Spinal cord (tissue), 9 donors: ENCODE measurements at regions not wholly inside any gene's neighbourhood (a gene's known extent, or its start where the extent isn't known, plus 50 kb on each side); places are given as distances from the start of the nearest gene placed in this dataset.
"Not testable (repeated sequence)": the region's sequence is repeated elsewhere in the genome, so short reads cannot be mapped to it uniquely, and the experiment has no call there.

Experiments
- DNase-seq, 6 donors: peaks; one replicate each; pipeline versions ENCODE4 v3.0.0 to v3.0.0-alpha.2; 2013 to 2015; ENCODE audit warnings: low spot score in 6 of 6, low read depth in 4 of 6
- H3K27ac ChIP-seq: one replicate; pipeline ENCODE4 v1.5.1; 2013; ENCODE audit warnings: low read depth, low read length, control low read depth
- H3K27me3 ChIP-seq: one replicate; pipeline ENCODE4 v1.6.1; 2013; ENCODE audit warnings: low read length; ENCODE audit not compliant: control insufficient read depth, insufficient read depth
- H3K36me3 ChIP-seq: one replicate; pipeline ENCODE4 v1.6.1; 2013; ENCODE audit warnings: low read length; ENCODE audit not compliant: control insufficient read depth, insufficient read depth
- H3K4me1 ChIP-seq: one replicate; pipeline ENCODE4 v1.6.1; 2013; ENCODE audit warnings: low read length; ENCODE audit not compliant: control insufficient read depth, insufficient read depth
- H3K4me3 ChIP-seq: one replicate; pipeline ENCODE4 v1.5.1; 2013; ENCODE audit warnings: low read depth, low read length, control low read depth
- H3K9me3 ChIP-seq: one replicate; pipeline ENCODE4 v1.6.1; 2013; ENCODE audit warnings: low read length; ENCODE audit not compliant: control insufficient read depth, insufficient read depth
- WGBS: methylation state at CpG from one replicate; pipeline ENCODE4 v1.1.5; 2013; ENCODE audit warnings: missing lambda C conversion rate; ENCODE audit not compliant: insufficient coverage; 5-methylcytosine and 5-hydroxymethylcytosine counted together
- donor health status: healthy.

- Histone ChIP-seq H3K27me3 (no peaks in the 10 kb centered on the region), H3K9me3 (no peaks in the 10 kb centered on the region), H3K36me3 (no peaks in the 10 kb centered on the region), H3K4me3 (no peak overlapping the region), H3K4me1 (no peaks in the 10 kb centered on the region), H3K27ac (no peak overlapping the region)
- WGBS = 60% methylated on average over 1 of the region's 1 CpG
- no peak for DNase-seq
Observed at GRCh38 chr4:117740736-117741135, 293.6 kb upstream of the NDST3 start.

- H3K27ac ChIP-seq, H3K36me3 ChIP-seq, DNase-seq, H3K4me1 ChIP-seq, H3K4me3 ChIP-seq, H3K9me3 ChIP-seq, H3K27me3 ChIP-seq: not testable (repeated sequence)
- no CpG with 5 or more reads among the region's 1 CpG for WGBS
Observed at GRCh38 chr4:117745379-117745778, 288.9 kb upstream of the NDST3 start.

GRCh38 chr4:117755438-117755837 lies 278.8 kb upstream of the NDST3 start:
- H3K4me3 ChIP-seq = no peak overlapping the region
- no peak overlapping the region for H3K27ac ChIP-seq
- no peaks in the 10 kb centered on the region for H3K9me3 ChIP-seq
- WGBS = 67% methylated on average over 1 of the region's 1 CpG
- H3K36me3 ChIP-seq = no peaks in the 10 kb centered on the region
- H3K27me3 ChIP-seq = no peaks in the 10 kb centered on the region
- no peaks in the 10 kb centered on the region for H3K4me1 ChIP-seq
- DNase-seq = no peak

- Histone ChIP-seq H3K27ac (no peak overlapping the region), H3K4me1 (peaks cover 4% of the 10 kb centered on the region), H3K9me3 (no peaks in the 10 kb centered on the region), H3K36me3 (no peaks in the 10 kb centered on the region), H3K4me3 (no peak overlapping the region), H3K27me3 (no peaks in the 10 kb centered on the region)
- WGBS = 93% methylated on average over 2 of the region's 3 CpGs
- DNase-seq = no peak
Observed at GRCh38 chr4:117768610-117769009, 265.7 kb upstream of the NDST3 start.

GRCh38 chr4:117770269-117771102 lies 263.8 kb upstream of the NDST3 start:
- no peak for DNase-seq
- no peaks in the 10 kb centered on the region for H3K9me3 ChIP-seq
- 58% methylated on average over 2 of the region's 3 CpGs for WGBS
- H3K27ac ChIP-seq = no peak overlapping the region
- H3K4me3 ChIP-seq = no peak overlapping the region
- H3K4me1 ChIP-seq = peaks cover 4% of the 10 kb centered on the region
- no peaks in the 10 kb centered on the region for H3K27me3 ChIP-seq
- no peaks in the 10 kb centered on the region for H3K36me3 ChIP-seq

- H3K36me3 ChIP-seq = no peaks in the 10 kb centered on the region
- no peak overlapping the region for H3K4me3 ChIP-seq
- WGBS = 92% methylated on average over 3 of the region's 6 CpGs
- H3K27me3 ChIP-seq = no peaks in the 10 kb centered on the region
- no peak overlapping the region for H3K27ac ChIP-seq
- DNase-seq = no peak
- H3K4me1 ChIP-seq = peaks cover 4% of the 10 kb centered on the region
- H3K9me3 ChIP-seq = no peaks in the 10 kb centered on the region
Observed at GRCh38 chr4:117771647-117772337, 262.5 kb upstream of the NDST3 start.

- Histone ChIP-seq H3K9me3 (no peaks in the 10 kb centered on the region), H3K36me3 (no peaks in the 10 kb centered on the region), H3K27me3 (no peaks in the 10 kb centered on the region), H3K27ac (no peak overlapping the region), H3K4me3 (no peak overlapping the region), H3K4me1 (peaks cover 4% of the 10 kb centered on the region)
- DNase-seq = peak in 1 of 6 donors; percentile 46
- 59% methylated on average over 2 of the region's 2 CpGs for WGBS
Observed at GRCh38 chr4:117773064-117773936, 261.0 kb upstream of the NDST3 start.

GRCh38 chr4:117777721-117778120 lies 256.6 kb upstream of the NDST3 start:
- Histone ChIP-seq H3K4me1 (no peaks in the 10 kb centered on the region), H3K27ac (no peak overlapping the region), H3K9me3 (no peaks in the 10 kb centered on the region), H3K27me3 (no peaks in the 10 kb centered on the region), H3K4me3 (no peak overlapping the region), H3K36me3 (no peaks in the 10 kb centered on the region)
- WGBS = 83% methylated on average over 1 of the region's 1 CpG
- DNase-seq = peak in 1 of 6 donors; percentile 57

GRCh38 chr4:117783716-117784115 lies 250.6 kb upstream of the NDST3 start:
- Histone ChIP-seq H3K4me3 (no peak overlapping the region), H3K4me1 (no peaks in the 10 kb centered on the region), H3K9me3 (no peaks in the 10 kb centered on the region), H3K27ac (no peak overlapping the region), H3K36me3 (no peaks in the 10 kb centered on the region), H3K27me3 (no peaks in the 10 kb centered on the region)
- peak in 1 of 6 donors; percentile 9 for DNase-seq
- no CpG with 5 or more reads among the region's 2 CpGs for WGBS
